HuH-7.5 (cell line): ENCODE measurements at regions not wholly inside any gene's neighbourhood (a gene's known extent, or its start where the extent isn't known, plus 50 kb on each side); places are given as distances from the start of the nearest gene placed in this dataset.
"Not testable (repeated sequence)": the region's sequence is repeated elsewhere in the genome, so short reads cannot be mapped to it uniquely, and the experiment has no call there.

Source experiments
- DNase-seq: peaks from one replicate; pipeline ENCODE4 v3.0.0; 2011; ENCODE audit warnings: low spot score

- DNase-seq: no peak
Observed at GRCh38 chr1:30378991-30379581, 344.3 kb downstream of the MATN1 start.

DNA sequence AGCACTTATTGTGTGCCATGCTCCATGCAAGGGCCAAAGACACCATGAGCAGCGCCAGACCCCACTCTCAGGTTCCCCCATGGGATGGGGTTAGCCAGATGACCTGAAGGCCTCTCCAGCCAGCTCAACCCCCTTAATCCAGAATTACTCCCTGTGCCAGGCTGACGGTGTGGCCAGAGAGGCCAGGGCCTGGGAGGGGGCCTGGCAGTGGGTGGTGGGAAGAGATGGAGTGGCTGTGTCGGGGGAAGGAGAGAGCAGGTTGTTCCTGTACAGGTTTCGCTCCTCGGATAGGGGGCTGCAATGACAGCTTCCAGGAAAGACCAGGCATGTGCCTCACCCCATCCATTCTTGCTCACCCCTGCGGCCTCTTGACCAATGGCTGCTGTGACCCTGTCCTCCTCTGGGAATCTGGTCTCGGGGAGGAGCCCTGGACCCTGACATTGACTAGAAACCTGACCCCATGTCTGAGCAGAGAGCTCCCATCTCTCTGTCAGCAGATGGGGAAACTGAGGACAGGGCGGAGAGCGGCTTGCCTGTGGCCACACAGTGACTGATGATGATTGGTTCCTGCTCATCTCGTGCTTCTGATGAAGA lies 345.3 kb downstream of the MATN1 start:
- DNase-seq: no peak

GRCh38 chr1:30377230-30378002 lies 346.0 kb downstream of the MATN1 start:
- DNase-seq: no peak

- DNase-seq: no peak
Observed at GRCh38 chr1:30376054-30376697, 347.2 kb downstream of the MATN1 start.

DNA sequence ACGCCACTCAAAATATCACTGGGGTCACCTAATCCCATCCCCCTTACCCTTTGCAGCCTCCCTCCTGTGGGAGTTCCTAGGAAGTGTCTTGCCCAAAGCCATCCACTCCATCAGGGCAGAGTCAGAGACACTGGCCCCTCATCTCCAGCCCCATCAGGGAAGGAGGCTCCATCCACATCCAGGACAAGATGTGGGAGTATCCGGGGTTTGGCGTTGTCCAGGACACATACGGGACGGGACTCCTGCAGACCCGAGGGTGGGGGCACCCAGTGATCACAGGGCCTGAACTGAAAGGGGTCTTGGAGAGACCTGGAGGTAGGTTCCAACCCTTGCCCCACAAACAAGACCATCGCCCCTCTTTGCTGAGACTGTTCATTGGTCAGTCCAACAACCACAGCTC lies 348.2 kb downstream of the MATN1 start:
- no peak for DNase-seq

DNA sequence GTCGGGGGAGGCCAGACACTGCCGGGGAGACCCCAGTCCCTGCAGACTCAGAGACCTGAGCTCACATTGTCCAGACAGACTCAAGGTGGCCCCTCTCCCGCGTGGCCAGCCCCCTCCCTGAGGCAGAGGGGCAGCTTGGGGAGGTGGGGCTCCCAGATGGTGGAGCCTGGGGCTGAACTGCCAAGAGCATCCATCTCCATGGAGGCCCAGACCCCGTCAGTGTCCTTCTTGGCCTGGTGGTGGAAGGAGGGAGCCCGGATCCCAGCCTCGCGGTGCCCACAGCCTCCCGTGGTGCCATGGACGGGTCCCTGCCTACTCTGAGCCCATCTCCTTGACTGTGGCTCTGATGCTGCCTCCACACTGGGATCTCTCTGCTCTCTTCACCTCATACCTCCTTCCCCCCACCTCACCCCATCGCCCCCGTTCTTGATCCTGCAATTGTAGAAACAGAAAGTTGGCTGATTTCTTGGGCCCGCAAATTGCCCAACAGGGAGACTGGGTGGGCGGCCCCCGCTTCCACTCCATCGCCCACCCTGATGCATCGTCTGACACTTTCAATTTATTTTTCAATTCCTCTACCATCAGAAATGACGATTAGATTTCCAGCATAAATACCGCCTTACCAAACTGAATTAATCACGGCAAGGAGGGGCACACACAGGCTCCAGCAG lies 348.9 kb downstream of the MATN1 start:
- DNase-seq: no peak

DNA sequence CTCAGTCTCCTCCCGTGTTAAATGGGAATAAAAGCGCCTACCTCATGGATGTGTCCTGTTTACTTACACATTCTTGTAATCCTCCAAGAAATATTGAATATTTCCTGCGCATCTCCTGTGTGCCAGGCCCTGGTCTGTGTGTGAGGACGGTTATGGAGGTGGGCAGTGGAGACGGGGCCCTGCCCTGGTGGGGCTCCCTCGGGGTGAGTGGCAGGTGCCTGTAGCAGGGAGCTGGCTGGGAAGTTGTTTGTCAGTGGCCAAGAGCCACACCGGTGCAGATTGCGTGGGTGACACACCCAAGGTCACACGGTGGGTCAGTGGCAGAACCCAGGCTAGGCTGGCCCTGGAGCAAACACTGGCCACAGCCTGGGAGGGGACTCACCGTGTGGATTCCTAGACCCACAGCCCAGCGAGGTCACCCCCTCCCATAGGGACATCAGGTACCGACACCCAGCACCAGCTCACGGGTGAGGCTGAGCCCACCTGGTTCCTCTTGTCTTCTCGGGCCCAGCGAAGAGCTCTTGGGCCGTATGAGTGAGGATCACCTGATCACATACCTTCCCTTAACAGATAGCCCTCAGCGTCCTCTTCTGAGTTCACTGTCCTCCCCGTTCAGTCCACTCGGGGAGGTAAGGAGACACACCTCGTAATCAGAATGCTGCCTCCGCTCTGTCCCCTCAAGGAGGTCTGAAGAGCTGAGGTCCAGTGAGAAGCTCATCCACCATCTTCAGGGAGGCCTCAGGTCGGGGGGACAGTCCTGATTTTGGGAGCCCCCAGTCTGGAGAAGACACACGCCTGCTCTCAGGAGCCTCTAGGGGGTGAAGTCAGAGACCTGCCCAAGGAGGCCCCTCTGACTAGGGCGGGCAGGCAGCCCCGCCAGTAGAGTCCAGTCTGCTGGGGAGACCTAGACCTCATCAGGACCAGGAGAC lies 349.6 kb downstream of the MATN1 start:
- DNase-seq: no peak

DNA sequence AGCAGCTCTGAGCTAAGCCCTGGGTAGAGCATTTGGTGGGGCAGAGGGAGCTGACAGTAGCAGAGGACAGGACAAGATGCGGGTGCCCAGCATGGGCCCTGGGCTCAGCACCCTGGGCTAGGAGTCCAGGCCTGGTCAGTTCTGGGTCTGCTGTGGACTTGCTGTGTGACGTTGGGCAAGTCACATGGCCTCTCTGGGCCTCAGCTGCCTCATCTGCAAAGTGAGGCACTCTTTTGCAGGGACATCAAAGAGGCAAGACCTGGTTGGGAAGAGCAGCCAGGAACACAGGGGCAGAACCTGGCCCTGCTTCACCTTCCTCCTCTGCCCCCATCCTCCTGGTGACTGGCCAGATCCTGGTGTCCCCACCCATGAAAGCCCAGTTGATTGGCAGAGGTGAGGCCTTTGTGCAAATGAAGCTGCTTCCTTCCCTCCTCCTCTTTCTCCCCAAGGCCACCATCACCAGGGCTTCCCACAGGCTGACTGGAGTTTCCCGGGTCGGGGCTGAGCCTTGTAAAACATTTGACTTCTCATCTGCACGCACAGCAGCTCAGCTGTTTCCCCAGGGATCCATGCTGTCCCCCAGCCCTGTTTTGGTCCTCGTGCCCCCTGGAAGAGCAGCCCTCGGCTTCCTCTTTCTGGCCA lies 350.5 kb downstream of the MATN1 start:
- DNase-seq: no peak

DNA sequence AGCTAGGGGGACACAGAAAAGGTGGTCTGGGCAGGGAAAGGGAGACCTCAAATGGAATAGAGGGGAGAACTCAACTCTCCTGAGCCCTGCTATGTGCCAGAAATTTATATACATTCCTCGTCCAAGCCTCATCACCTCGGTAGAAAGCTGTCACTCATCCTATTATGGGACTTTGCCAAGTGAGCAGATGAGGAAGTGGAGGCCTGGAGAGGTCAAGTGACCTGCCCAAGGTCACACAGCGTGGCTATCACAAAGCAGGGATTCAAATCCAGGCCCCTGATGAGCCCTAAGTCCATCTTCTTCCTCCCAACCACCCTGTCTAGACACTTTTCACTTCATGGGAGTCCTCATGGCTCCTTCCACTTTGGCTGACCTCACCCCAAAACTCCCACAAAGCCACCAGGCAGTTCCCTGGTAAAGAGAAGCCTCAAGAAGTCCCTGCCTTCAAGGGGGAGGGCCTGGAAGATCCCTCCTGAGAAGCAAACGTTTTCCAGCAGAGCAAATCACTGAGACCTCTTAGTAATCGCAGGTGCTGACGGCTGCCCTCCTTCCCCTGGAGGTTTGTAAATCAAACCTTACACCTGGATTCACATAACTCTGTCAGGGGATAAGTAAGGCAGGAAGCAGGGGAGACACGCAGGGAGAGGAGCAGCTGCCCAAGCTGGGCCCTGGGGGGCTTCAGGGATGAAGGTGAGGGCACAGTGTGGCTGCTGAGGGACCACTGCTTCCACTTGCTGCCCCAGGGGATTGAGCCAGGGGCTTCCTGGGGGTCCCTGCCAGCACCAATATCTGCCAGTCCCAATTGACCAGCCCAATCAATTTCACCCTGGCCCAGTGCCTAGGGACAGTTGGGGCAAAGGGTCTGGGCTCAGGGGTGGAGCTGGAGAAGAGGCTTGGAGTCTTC lies 351.2 kb downstream of the MATN1 start:
- DNase-seq: no peak

GRCh38 chr1:30371179-30371788 lies 352.1 kb downstream of the MATN1 start:
- DNase-seq: no peak

DNA sequence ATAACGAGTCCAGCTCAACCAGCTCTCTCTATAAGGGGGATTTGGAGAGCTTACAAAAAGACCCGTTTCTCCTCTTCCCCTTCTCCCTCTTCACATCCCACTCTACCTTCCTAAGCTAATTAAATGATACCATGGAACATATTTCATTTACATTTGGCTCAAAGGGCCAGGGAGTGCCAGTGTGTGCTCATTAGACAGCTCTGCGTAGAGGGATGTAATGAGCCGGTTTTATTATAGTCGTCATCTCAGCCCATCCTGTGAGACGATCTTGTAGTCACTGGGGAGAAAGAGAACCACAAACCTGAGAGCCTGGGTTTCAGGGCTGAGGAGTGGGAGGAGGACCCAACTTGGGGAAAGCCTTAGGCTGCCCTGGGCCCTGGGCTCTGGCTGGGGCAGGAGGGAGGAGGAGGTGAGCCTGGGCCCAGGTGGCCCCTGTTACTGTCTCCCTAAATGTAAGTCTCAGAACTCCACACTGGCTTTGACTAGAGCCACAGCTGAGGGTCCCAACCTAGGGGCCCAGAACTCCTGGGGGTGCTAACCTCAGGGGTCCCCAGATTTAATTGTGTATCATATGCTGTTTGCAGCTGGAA lies 354.6 kb downstream of the MATN1 start:
- no peak for DNase-seq

- DNase-seq: no peak
Observed at GRCh38 chr1:30366911-30367310, 356.5 kb downstream of the MATN1 start.

DNA sequence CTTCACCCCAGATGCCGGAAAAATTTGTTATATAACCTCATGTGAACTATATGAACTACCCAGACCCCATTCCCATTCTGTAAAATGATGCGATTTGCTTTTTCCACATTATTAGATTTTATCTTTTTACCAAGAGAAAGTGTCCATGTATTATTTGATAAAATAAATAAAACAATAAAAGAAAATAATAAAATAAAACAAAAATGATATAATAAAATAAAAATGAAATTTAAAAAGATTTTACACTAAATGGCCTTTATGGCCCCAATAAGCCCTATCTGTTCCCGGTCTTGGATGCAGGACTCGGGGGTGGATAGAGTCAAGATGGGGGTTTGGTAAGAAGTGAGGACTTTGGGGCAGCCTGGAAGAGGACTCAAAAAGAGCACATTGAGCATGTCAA lies 357.2 kb downstream of the MATN1 start:
- DNase-seq: no peak

DNA sequence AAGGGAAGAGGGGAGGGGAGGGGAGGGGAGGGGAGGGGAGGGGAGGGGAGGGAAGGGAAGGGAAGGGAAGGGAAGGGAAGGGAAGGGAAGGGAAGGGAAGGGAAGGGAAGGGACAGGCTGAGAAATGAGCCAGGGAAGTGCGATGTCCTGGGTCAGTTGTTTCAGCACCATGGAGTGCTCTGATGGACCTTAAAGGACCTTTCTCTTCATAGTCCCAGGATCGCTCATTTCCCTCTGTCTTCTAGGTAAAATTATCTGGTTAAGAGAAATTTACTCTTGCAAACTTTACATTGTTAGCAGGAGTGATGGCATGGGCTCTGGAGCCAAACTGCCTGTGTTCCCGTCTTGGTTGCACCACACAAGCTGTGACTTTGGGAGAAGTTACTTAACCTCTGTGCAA lies 357.8 kb downstream of the MATN1 start:
- no peak for DNase-seq

- no peak for DNase-seq
Observed at GRCh38 chr1:30363031-30363430, 360.4 kb downstream of the MATN1 start.

GRCh38 chr1:30362603-30362990 lies 360.8 kb downstream of the MATN1 start:
- DNase-seq: no peak

DNA sequence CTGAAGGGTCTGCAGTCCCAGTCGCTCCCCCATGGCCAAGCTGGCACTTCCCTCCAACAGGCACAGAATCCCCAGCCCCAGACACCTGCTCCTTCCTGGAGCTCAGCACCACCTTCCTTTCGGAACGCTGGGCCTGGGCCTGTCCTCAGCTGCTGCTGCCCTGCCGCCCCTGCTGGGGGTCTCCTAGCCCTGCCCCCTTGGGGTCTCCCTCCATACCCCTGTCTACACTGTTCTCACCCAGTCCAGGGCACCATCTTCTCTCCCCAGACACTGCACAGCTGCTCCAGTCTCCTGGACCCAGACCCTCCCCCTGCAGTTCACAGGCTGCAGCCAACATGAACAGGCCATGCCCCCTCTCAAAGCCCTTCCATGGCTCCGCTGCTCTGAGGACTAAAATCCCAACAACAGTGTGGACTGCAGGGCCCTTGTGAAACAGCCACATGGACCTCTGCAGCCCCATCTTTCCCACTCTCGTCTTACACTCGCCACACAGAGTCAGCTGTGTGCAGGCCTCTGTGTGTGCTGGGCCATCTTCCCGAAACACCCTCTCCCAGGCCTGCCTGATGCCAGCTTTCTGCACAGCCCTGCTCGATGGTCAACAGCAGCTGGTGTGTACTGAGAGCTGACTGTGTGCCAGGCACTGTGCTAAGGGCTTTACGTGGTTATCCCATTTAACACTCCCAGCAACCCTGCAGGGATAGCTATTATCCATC lies 361.3 kb downstream of the MATN1 start:
- not testable (repeated sequence) for DNase-seq

DNA sequence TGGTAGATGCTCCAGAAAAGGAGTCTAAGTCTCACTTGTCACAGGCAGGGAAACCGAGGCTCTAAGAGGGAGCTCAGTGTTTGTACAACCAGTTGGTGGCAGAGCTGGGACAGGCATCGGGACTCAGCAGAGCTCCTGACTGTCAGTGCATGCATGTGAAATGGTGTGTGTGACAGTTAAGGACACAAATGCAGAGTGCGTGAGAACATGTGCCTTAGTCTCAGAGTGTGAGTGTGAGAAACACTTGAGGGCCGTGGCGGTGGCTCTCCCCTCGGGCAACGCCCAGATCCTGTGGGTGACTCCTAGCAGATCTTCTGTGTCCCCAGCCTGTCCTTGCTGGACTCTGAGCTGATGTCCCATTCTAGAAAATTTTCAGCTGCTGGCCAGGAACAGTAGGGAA lies 362.6 kb downstream of the MATN1 start:
- no peak for DNase-seq
